ENCODE measurements at regions not wholly inside any gene's neighbourhood (a gene's known extent, or its start where the extent isn't known, plus 50 kb on each side); places are given as distances from the start of the nearest gene placed in this dataset.
A peak's percentile ranks its signal among the peaks of the same experiment; 100 is the strongest.

- no peak overlapping the region for H3K4me3 ChIP-seq (ENCODE audit: low read depth, low read length)
- no peak for TF ChIP-seq MYC (IDR thresholded peaks at IDR 0.05; ENCODE audit: low read depth, low read length)
- no peak for TF ChIP-seq POLR2A (IDR thresholded peaks at IDR 0.05; ENCODE audit: extremely low read depth, insufficient read length)
- TF ChIP-seq CTCF (IDR thresholded peaks at IDR 0.05; ENCODE audit: low read depth, low read length) = no peak
- no peak for TF ChIP-seq MAX (IDR thresholded peaks at IDR 0.05; ENCODE audit: low read depth, low read length)
- DNase-seq (ENCODE audit: low read depth) = no peak
Observed at GRCh38 chr4:3645711-3646679, 113.8 kb upstream of the LRPAP1 start.

GRCh38 chr4:3644849-3645627 is 112.8 kb upstream of the LRPAP1 start:
- H3K4me3 ChIP-seq (ENCODE audit: low read depth, low read length) = no peak overlapping the region
- peak; percentile 77 for DNase-seq (ENCODE audit: low read depth)
- peak; percentile 33; the same call in 1 of the 2 replicates for TF ChIP-seq MAX (IDR thresholded peaks at IDR 0.05; ENCODE audit: low read depth, low read length)
- TF ChIP-seq POLR2A (IDR thresholded peaks at IDR 0.05; ENCODE audit: extremely low read depth, insufficient read length) = no peak
- TF ChIP-seq CTCF (IDR thresholded peaks at IDR 0.05; ENCODE audit: low read depth, low read length) = no peak
- TF ChIP-seq MYC (IDR thresholded peaks at IDR 0.05; ENCODE audit: low read depth, low read length) = peak; percentile 28; the same call in 1 of the 2 replicates

- H3K4me3 ChIP-seq (ENCODE audit: low read depth, low read length) = no peak overlapping the region
- DNase-seq (ENCODE audit: low read depth) = no peak
- no peak for TF ChIP-seq MYC (IDR thresholded peaks at IDR 0.05; ENCODE audit: low read depth, low read length)
- no peak for TF ChIP-seq CTCF (IDR thresholded peaks at IDR 0.05; ENCODE audit: low read depth, low read length)
- TF ChIP-seq POLR2A (IDR thresholded peaks at IDR 0.05; ENCODE audit: extremely low read depth, insufficient read length) = no peak
- no peak for TF ChIP-seq MAX (IDR thresholded peaks at IDR 0.05; ENCODE audit: low read depth, low read length)
Observed at GRCh38 chr4:3643518-3644433, 111.6 kb upstream of the LRPAP1 start.

- H3K4me3 ChIP-seq (ENCODE audit: low read depth, low read length) = no peak overlapping the region
- DNase-seq (ENCODE audit: low read depth) = no peak
- TF ChIP-seq CTCF (IDR thresholded peaks at IDR 0.05; ENCODE audit: low read depth, low read length) = no peak
- TF ChIP-seq MYC (IDR thresholded peaks at IDR 0.05; ENCODE audit: low read depth, low read length) = no peak
- TF ChIP-seq MAX (IDR thresholded peaks at IDR 0.05; ENCODE audit: low read depth, low read length) = no peak
- TF ChIP-seq POLR2A (IDR thresholded peaks at IDR 0.05; ENCODE audit: extremely low read depth, insufficient read length) = no peak
Observed at GRCh38 chr4:3642806-3643517, 110.7 kb upstream of the LRPAP1 start.
